ENCODE measurements at regions not wholly inside any gene's neighbourhood (a gene's known extent, or its start where the extent isn't known, plus 50 kb on each side); places are given as distances from the start of the nearest gene placed in this dataset.

DNA sequence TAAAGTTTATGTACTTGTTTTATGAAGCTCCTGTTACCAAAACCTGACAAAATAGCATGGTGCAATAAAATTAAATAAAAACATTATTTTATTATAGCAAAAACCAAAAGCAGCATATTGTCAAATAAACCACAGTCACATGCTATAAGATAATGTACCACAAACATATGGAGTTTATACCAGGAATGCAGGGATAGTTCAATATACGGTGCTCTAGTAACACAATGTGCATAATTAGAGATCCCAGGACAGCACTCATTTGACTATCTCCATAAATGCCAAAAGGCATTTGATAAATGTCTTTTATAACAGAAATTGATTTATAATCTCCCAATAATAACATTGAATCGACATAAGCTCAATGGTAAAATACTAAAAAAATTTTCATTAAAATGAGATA is 402.0 kb downstream of the RND3 start:
- TF ChIP-seq, protein P1, sequence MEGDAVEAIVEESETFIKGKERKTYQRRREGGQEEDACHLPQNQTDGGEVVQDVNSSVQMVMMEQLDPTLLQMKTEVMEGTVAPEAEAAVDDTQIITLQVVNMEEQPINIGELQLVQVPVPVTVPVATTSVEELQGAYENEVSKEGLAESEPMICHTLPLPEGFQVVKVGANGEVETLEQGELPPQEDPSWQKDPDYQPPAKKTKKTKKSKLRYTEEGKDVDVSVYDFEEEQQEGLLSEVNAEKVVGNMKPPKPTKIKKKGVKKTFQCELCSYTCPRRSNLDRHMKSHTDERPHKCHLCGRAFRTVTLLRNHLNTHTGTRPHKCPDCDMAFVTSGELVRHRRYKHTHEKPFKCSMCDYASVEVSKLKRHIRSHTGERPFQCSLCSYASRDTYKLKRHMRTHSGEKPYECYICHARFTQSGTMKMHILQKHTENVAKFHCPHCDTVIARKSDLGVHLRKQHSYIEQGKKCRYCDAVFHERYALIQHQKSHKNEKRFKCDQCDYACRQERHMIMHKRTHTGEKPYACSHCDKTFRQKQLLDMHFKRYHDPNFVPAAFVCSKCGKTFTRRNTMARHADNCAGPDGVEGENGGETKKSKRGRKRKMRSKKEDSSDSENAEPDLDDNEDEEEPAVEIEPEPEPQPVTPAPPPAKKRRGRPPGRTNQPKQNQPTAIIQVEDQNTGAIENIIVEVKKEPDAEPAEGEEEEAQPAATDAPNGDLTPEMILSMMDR (conservative IDR thresholded peaks at IDR 0.05 in 1 of 2, IDR thresholded peaks at IDR 0.05 in 1 of 2; ENCODE audit: low read depth in 1 of 2, low read length in 2 of 2) = no peak
- no peak for TF ChIP-seq EZH2 (IDR thresholded peaks at IDR 0.05; ENCODE audit: low read length, missing control alignments)

Data from fibroblast of lung (primary cell).